GM21717 (cell line): ENCODE measurements at regions not wholly inside any gene's neighbourhood (a gene's known extent, or its start where the extent isn't known, plus 50 kb on each side); places are given as distances from the start of the nearest gene placed in this dataset.

ENCODE experiments used
- ATAC-seq: cut with Tn5 transposase; IDR thresholded peaks from one replicate; pipeline ENCODE4 v1.9.1; 2021; ENCODE audit warnings: mild to moderate bottlenecking, moderate library complexity; ENCODE audit not compliant: unreplicated experiment

DNA sequence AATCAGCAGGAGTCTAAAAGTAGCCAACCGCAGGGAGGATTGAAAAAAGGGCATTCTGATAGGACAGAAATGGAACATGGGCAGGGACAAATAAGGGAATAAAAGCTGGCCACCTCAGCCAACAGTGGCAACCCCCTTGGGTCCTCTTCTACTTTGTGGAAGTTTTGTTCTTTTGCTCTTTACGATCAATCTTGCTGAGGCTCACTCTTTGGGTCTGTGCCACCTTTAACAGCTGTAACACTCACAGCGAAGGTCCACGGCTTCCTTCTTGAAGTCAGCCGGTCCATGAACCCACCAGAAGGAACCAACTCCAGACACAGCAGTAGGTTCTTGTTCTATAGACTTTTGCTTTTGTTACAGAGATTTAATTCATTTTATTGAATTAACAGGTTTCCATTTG, 285.4 kb upstream of the CDH20 start:
- no peak for ATAC-seq

DNA sequence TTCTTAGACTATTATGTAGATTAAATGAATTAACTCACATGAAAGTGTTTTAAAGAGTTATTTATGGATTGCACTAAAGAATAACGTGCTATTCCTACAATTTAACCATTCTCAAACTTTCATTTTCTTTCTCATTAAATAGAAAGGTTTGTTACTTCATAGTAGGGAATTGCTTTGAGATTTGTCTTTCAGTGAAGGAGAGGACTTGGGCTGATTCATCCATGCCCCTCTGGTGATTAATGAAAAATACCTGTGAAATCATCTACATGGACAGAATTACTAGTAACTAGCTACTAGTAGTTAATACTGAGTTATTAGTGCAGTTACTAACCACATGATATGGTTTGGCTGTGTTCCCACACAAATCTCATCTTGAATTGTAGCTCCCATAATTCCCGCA, 275.8 kb upstream of the CDH20 start:
- ATAC-seq: no peak

DNA sequence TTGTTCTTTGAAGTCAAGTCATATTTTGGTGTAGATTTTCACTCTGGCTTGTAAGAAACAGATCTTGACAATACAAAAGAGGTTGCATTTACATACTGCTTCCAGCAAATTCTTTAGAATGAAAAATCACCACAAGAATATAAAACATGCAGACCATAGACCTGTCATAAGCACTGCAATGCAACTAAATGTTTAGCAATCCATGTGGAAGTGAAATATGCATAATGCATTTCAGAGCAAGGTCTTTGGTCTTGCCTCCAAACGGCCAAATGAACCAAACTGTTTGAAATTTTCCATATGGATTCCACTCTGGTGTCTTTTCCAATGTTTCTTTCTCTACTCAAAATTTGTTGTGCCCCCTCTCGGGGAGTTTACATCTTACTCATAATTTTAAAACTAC, 271.0 kb upstream of the CDH20 start:
- ATAC-seq: no peak

DNA sequence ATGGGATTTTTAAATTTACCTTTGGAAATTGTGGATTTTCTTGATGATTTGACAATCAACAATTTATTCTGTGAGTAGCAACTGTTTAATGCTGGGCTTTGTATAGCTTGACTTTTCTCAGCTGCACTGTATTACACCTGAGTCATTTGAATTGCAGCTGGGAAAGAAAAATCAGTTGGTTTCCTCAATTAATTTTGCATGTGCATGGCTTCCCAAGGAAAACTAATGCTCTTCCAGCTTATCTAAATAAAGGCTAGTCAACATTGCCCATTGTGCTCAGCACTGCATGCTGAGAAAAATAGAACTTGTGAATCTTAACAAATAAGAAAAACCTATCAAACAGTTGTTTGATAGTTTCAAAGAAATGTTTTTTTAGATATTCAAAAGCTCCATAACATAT, 268.3 kb upstream of the CDH20 start:
- no peak for ATAC-seq

DNA sequence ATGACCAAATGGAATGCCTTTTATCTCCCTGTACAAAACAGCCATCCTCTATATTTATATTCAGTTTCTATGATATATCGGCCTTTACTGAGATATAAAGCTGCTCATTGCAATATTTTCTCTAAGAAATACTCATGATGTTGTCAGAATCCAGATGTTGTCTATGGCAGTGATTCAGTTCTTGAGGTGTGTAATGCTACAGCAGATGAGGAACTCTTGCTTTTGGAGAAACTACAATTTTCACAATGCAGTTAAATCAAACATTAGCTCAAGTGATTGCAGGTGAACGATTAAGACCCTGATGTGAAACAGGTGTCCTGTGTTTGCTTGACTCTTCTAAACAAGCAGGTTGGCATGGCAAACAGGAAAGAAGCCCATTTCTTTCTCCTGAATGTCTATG, 256.2 kb upstream of the CDH20 start:
- ATAC-seq: no peak

- ATAC-seq: no peak
Measured at GRCh38 chr18:61079714-61080113, 253.5 kb upstream of the CDH20 start.

- ATAC-seq: no peak
Measured at GRCh38 chr18:61080954-61081528, 252.2 kb upstream of the CDH20 start.

GRCh38 chr18:61082976-61083630, 250.1 kb upstream of the CDH20 start:
- no peak for ATAC-seq

- no peak for ATAC-seq
Measured at GRCh38 chr18:61085036-61085435, 248.2 kb upstream of the CDH20 start.

DNA sequence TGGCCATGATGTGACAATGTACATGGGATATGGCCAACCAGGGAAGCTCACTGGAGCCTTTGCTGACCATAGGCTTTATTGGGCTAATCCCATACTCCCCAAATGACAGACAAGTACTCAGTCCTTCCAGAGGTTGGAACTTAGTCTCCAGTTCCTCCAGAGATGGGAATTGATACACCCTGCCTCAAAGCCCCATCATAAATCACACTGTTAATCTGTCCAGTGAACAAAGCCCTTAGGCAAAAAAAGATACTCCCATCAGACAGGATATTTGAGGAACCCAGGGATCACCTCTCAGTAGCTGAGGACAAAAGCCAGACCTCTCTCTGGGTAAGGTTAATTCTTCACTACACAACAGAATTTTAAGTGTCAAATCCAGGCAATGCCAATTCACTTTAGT, 247.5 kb upstream of the CDH20 start:
- no peak for ATAC-seq

GRCh38 chr18:61086657-61087056, 246.6 kb upstream of the CDH20 start:
- no peak for ATAC-seq

- ATAC-seq: no peak
Measured at GRCh38 chr18:61091379-61091778, 241.9 kb upstream of the CDH20 start.

DNA sequence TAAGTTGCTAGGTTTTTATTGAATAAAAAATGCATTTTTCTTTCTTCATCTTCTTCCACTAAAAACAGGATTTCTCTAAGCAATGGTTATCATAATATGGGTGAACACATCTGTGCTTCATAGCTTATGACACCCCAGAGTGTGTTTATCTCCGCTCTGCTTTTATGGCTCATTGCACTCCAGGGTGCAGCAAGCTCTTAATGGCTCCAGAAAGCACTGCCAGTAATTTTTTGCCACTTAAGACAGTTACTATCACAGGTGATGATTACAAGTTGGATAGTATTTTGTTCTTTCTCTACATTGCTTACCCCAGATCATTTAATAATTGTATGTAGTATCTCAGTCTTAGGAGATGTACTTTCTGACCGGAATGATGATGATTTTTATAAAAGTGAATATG, 239.3 kb upstream of the CDH20 start:
- ATAC-seq: no peak

- no peak for ATAC-seq
Measured at GRCh38 chr18:61096226-61096625, 237.0 kb upstream of the CDH20 start.

DNA sequence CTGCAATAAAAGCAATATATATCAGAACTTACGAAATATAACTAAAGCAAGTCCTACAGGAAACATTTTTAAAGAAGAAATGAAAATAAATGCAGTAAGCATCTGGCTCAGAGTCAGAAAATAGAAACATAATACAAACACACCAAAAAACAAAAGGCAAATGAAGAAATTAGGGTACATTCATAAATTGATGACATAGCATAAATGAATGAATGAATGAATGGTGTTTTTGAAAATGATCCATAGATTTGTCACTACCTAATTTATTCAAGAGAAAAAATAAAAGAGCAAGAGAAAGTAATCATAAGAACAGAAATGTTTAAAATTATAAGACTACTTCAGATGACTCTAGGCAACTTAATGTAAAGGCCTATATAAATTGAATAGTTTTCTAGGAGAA, 226.1 kb upstream of the CDH20 start:
- no peak for ATAC-seq

DNA sequence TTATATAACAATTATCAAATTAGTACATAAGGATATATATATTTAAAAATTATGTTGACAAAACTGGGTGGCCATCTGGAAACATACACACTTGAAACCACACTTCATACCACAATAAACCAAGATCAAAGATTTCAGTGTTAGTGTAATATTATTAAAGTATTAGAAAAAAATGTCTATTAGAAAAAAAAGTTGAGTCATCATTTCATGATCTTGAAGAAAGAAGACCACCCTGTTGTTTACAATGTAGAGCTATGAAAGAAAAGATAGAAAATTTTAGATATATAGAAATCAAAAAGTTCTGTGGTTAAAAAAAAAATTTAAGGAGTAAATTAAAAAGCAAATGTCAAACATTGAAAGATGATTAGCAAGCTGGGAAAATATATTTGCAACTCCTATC, 224.5 kb upstream of the CDH20 start:
- ATAC-seq: no peak

DNA sequence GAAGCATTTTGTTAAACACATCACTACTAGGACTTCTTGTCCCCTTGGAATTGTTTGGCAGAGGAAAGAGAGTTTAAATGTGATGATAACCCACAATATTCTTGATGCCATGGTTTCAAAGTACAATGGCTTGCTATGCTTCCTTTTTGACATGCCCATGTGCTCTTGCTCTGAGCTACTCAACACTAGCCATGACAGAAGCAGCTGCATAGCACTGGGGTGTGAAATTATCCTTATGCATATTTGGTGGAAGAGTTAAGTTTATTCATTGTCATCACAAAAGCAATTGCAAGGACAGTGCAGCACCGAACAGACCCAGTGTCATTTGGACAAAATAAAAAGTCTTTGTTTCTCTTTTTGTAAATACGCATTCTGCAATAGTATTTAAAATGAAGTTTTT, 209.9 kb upstream of the CDH20 start:
- no peak for ATAC-seq

- no peak for ATAC-seq
Measured at GRCh38 chr18:61127714-61128467, 205.3 kb upstream of the CDH20 start.

GRCh38 chr18:61129001-61129400, 204.2 kb upstream of the CDH20 start:
- no peak for ATAC-seq

- no peak for ATAC-seq
Measured at GRCh38 chr18:61132031-61132430, 201.2 kb upstream of the CDH20 start.

DNA sequence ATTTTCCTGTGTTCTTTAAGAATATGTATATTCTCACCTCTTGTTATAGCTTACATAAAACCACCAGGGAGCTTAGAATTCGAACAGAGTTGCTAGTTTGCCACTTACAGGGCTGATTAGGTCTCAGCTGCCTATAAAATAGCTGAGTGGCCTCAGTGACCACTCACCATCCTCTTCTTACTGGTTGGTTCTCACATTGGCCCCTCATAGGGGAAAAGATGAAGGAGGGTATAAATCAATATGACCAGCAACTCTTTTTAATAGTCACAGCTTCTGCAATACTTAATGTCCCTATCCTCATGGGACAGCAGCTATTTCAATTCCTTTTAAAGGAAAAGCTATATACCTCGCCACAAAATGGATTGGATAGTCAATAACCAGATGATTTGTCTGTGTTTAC, 199.4 kb upstream of the CDH20 start:
- no peak for ATAC-seq

DNA sequence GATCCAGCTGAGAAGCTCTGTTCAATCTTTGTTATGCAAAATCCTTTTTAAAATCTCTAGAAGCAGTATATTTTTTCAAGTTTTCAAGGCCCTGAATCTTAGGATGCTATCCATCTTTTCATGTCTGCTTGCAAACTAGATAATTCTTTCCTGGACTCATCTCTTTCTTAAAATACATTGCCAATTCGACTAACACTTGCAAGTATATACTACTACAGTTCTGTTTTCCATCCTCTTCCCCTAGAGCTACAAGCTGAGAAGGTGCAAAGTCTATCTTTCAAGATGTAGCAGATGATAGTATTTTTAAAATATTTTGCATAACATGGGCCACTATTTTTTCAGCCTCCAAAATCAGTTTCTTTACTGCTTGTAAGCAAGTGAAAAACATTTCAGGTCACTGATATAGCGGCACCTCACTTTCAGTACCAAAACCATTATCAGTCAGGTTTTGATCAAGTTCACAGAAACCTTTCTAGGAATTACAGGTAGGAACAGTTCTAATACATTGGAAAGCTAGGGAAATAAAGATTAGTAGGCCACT, 196.4 kb upstream of the CDH20 start:
- no peak for ATAC-seq
